DMS153 treated with DMSO at 0.1 percent for 48 hours (cell line): ENCODE measurements at regions not wholly inside any gene's neighbourhood (a gene's known extent, or its start where the extent isn't known, plus 50 kb on each side); places are given as distances from the start of the nearest gene placed in this dataset.
"Not testable (repeated sequence)": the region's sequence is repeated elsewhere in the genome, so short reads cannot be mapped to it uniquely, and the experiment has no call there.

Experiments used
- DNase-seq: peaks from one replicate; lab custom pipeline; 2025; ENCODE audit not compliant: unreplicated experiment; lab: John Stamatoyannopoulos, UW

- not testable (repeated sequence) for DNase-seq
Observed at GRCh38 chr20:5453745-5454144, 137.0 kb upstream of the PROKR2 start.

GRCh38 chr20:5453316-5453715, 136.6 kb upstream of the PROKR2 start:
- DNase-seq = not testable (repeated sequence)

GRCh38 chr20:5452691-5453090, 135.9 kb upstream of the PROKR2 start:
- DNase-seq = not testable (repeated sequence)

- not testable (repeated sequence) for DNase-seq
Observed at GRCh38 chr20:5452286-5452685, 135.5 kb upstream of the PROKR2 start.

GRCh38 chr20:5451643-5452210, 135.0 kb upstream of the PROKR2 start:
- DNase-seq = no peak

- peak; percentile 34 for DNase-seq
Observed at GRCh38 chr20:5448449-5449118, 131.8 kb upstream of the PROKR2 start.

- DNase-seq = no peak
Observed at GRCh38 chr20:5447188-5447587, 130.4 kb upstream of the PROKR2 start.

- no peak for DNase-seq
Observed at GRCh38 chr20:5445611-5446010, 128.9 kb upstream of the PROKR2 start.

- DNase-seq = no peak
Observed at GRCh38 chr20:5442101-5442500, 125.3 kb upstream of the PROKR2 start.

GRCh38 chr20:5434116-5434515, 117.4 kb upstream of the PROKR2 start:
- no peak for DNase-seq

GRCh38 chr20:5433352-5433751, 116.6 kb upstream of the PROKR2 start:
- no peak for DNase-seq

GRCh38 chr20:5432030-5432429, 115.3 kb upstream of the PROKR2 start:
- DNase-seq = no peak

- DNase-seq = no peak
Observed at GRCh38 chr20:5430670-5431069, 113.9 kb upstream of the PROKR2 start.

- DNase-seq = no peak
Observed at GRCh38 chr20:5426026-5426425, 109.3 kb upstream of the PROKR2 start.

- DNase-seq = no peak
Observed at GRCh38 chr20:5416086-5416485, 99.3 kb upstream of the PROKR2 start.

- DNase-seq = no peak
Observed at GRCh38 chr20:5413394-5413793, 96.6 kb upstream of the PROKR2 start.

GRCh38 chr20:5410470-5410869, 93.7 kb upstream of the PROKR2 start:
- no peak for DNase-seq

- DNase-seq = no peak
Observed at GRCh38 chr20:5402903-5403531, 86.3 kb upstream of the PROKR2 start.

- no peak for DNase-seq
Observed at GRCh38 chr20:5401277-5401875, 84.6 kb upstream of the PROKR2 start.

GRCh38 chr20:5400164-5400762, 83.5 kb upstream of the PROKR2 start:
- DNase-seq = no peak

- DNase-seq = no peak
Observed at GRCh38 chr20:5397393-5397792, 80.6 kb upstream of the PROKR2 start.
